ENCODE measurements at regions not wholly inside any gene's neighbourhood (a gene's known extent, or its start where the extent isn't known, plus 50 kb on each side); places are given as distances from the start of the nearest gene placed in this dataset.

- ATAC-seq (no peak), DNase-seq (ENCODE audit: low spot score) (no peak)
- Mint-ChIP-seq H3K27me3 (ENCODE audit: low read depth) (peaks cover 3% of the 10 kb centered on the region; the same call in 1 of the 2 replicates), H3K36me3 (peaks cover 13% of the 10 kb centered on the region; the same call in 1 of the 2 replicates), H3K4me3 (no peak overlapping the region), H3K4me1 (no peaks in the 10 kb centered on the region), H3K9me3 (peaks cover 24% of the 10 kb centered on the region), H3K27ac (no peak overlapping the region)
- POLR2A ChIA-PET = no interaction called here
- CTCF ChIA-PET = no interaction called here
- TF ChIP-seq USF2 (CRISPR knock-in tag; IDR thresholded peaks at IDR 0.05) = no peak
- TF ChIP-seq HMGA2 (CRISPR knock-in tag; IDR thresholded peaks at IDR 0.05) = no peak
- TF ChIP-seq ARID4B (CRISPR knock-in tag; IDR thresholded peaks at IDR 0.05; ENCODE audit: borderline replicate concordance) = no peak
- no peak for TF ChIP-seq ZSCAN18 (CRISPR knock-in tag; IDR thresholded peaks at IDR 0.05)
Measured at GRCh38 chr5:6218517-6218916, 159.8 kb downstream of the MED10 start.

GRCh38 chr5:6218116-6218515 lies 160.2 kb downstream of the MED10 start:
- DNase-seq (ENCODE audit: low spot score) = no peak
- Mint-ChIP-seq H3K36me3 (peaks cover 10% of the 10 kb centered on the region; the same call in 1 of the 2 replicates), H3K4me3 (no peak overlapping the region), H3K27me3 (ENCODE audit: low read depth) (peaks cover 3% of the 10 kb centered on the region; the same call in 1 of the 2 replicates), H3K4me1 (no peaks in the 10 kb centered on the region), H3K27ac (no peak overlapping the region), H3K9me3 (peaks cover 21% of the 10 kb centered on the region)
- no peak for ATAC-seq
- CTCF ChIA-PET = no interaction called here
- POLR2A ChIA-PET = no interaction called here
- TF ChIP-seq JUN (CRISPR knock-in tag; IDR thresholded peaks at IDR 0.05) (no peak), ZMAT4 (CRISPR knock-in tag; IDR thresholded peaks at IDR 0.05) (no peak), ARID4B (CRISPR knock-in tag; IDR thresholded peaks at IDR 0.05; ENCODE audit: borderline replicate concordance) (no peak), GTF2I (CRISPR knock-in tag; conservative IDR thresholded peaks at IDR 0.05) (no peak), E2F5 (CRISPR knock-in tag; IDR thresholded peaks at IDR 0.05) (no peak), ZSCAN18 (CRISPR knock-in tag; IDR thresholded peaks at IDR 0.05) (no peak), USF2 (CRISPR knock-in tag; IDR thresholded peaks at IDR 0.05) (no peak), NR3C1 (CRISPR knock-in tag; conservative IDR thresholded peaks at IDR 0.05; ENCODE audit: low read depth) (no peak), RELA (CRISPR knock-in tag; IDR thresholded peaks at IDR 0.05; ENCODE audit: borderline replicate concordance) (no peak), TEAD1 (CRISPR knock-in tag; IDR thresholded peaks at IDR 0.05) (no peak), ATF2 (CRISPR knock-in tag; IDR thresholded peaks at IDR 0.05; ENCODE audit: borderline replicate concordance, low read depth) (no peak)
